Retinal pigment epithelial cell (primary cell): ENCODE measurements at regions not wholly inside any gene's neighbourhood (a gene's known extent, or its start where the extent isn't known, plus 50 kb on each side); places are given as distances from the start of the nearest gene placed in this dataset.

Experiments
- DNase-seq: peaks from one replicate; pipeline ENCODE4 v3.0.0-alpha.2; 2010; ENCODE audit warnings: low read depth
- H3K4me3 ChIP-seq: 2 replicates; pipeline ENCODE4 v1.5.1; 2011; ENCODE audit warnings: mild to moderate bottlenecking, low read length, control low read depth, moderate library complexity
- TF ChIP-seq, protein P1 (sequence below): conservative IDR thresholded peaks from 2 replicates; pipeline ENCODE4 v1.5.1; 2011; ENCODE audit warnings: low read depth, low read length, control low read depth, inconsistent platforms

DNA sequence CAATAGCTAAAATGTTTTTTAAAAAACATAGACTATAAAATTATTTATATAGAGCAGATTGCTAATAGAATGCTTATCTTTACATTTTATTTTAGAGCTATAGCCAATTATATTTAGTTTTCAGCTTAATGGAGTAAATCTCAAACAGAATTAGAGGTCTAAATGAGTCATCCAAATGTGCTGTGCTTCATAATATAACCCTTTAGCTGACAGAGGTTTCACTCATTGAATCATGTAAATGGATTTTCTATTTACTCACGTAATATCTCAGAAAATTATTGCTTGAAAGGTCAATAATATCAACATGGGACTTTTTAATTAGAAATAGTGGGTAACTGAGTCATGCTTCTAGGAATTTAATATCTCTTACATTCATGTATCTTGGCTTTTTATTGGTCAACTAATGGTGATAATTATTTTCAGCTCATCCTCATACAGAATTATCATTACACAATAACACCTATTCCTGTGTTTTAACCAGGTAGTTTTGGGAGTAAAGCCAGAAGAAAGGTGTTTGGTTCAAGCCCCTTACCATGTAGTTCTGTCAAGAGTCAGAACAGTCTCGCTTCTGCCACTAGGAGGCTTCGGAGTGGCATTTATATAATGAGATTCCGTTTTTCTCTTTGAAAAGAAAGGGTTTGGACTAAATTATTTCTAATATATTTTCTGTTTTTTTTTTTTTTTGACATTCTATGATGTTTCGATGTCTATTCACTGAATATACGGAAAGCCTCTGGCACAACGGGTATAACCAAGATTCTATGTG lies 217.6 kb downstream of the CDH7 start:
- DNase-seq: no peak
- TF ChIP-seq, protein P1, sequence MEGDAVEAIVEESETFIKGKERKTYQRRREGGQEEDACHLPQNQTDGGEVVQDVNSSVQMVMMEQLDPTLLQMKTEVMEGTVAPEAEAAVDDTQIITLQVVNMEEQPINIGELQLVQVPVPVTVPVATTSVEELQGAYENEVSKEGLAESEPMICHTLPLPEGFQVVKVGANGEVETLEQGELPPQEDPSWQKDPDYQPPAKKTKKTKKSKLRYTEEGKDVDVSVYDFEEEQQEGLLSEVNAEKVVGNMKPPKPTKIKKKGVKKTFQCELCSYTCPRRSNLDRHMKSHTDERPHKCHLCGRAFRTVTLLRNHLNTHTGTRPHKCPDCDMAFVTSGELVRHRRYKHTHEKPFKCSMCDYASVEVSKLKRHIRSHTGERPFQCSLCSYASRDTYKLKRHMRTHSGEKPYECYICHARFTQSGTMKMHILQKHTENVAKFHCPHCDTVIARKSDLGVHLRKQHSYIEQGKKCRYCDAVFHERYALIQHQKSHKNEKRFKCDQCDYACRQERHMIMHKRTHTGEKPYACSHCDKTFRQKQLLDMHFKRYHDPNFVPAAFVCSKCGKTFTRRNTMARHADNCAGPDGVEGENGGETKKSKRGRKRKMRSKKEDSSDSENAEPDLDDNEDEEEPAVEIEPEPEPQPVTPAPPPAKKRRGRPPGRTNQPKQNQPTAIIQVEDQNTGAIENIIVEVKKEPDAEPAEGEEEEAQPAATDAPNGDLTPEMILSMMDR: peak; percentile 62
- H3K4me3 ChIP-seq: no peak overlapping the region

DNA sequence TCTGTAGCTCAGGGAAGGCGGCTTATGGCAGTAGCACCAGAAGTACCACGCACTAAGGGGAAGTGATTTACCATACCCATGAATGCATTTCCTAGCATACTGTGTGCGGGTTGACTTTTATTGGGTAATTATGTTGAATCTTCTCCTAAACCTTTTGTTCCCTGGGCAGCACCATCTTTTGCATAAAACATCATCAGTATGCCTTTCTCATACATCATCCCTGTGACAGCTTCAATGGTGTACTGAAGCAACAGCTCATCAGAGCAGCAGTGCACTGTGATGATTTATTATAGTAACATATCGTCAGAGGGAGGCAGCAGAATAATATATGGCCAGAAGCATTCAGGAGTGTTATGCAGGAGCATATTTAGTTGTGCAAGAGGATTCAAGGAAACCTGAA lies 204.9 kb downstream of the CDH7 start:
- TF ChIP-seq, protein P1: no peak
- DNase-seq: no peak
- H3K4me3 ChIP-seq: no peak overlapping the region

DNA sequence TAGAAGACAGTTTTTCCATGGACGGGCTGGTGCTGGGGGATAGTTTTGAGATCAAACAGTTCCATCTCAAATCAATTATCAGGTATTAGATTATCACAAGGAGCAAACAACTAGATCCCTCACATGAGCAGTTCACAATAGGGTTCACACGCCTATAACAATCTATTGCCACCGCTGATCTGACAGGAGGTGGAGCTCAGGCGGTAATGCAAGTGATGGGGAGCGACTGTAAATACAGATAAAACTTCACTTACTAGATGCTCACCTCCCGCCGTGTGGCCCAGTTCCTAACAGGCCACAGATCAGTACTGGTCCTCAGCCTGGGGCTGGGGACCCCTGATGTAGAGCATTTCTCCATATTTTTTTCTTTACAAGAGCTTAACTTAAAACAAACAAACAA lies 203.6 kb downstream of the CDH7 start:
- DNase-seq: no peak
- TF ChIP-seq, protein P1: no peak
- no peak overlapping the region for H3K4me3 ChIP-seq

DNA sequence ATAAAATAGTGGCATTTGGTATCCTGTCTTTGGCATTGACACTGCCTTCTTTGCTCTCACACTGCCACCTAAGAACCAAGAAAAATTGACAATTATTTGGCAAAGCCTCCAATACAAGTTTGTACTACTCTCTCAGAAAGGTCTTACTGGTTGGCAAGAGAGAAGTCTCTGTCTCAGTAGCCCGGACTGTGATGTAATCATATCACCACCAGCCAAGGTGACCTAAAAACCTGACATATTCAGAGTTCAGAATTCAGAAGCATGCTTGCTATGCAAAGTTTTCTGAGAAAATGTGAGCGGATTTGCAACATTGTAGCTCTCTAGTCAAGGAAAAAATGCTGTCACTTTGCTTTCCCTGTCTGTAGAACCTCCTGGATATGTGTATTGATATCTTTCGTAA lies 196.0 kb downstream of the CDH7 start:
- TF ChIP-seq, protein P1: no peak
- H3K4me3 ChIP-seq: no peak overlapping the region
- DNase-seq: no peak

DNA sequence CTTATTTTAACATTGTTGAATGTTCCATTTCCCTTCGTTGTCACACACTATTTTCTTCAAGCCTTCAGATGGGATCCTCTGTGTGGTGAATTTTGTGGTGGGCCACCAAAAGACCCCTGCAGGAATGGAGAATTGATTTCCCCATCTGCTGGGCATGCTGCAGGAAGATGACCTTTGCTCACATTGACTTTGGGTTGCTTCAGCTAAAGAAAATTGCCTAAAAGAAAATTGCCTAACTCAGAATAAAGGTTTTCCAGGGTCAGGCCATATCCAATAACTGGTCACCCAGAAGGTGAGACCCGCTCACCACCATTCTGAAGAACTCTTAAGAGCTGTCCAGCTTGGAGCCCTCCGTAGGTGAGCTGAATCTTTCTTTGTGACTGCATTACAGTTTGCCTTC lies 192.5 kb downstream of the CDH7 start:
- DNase-seq: no peak
- H3K4me3 ChIP-seq: no peak overlapping the region
- TF ChIP-seq, protein P1: no peak

DNA sequence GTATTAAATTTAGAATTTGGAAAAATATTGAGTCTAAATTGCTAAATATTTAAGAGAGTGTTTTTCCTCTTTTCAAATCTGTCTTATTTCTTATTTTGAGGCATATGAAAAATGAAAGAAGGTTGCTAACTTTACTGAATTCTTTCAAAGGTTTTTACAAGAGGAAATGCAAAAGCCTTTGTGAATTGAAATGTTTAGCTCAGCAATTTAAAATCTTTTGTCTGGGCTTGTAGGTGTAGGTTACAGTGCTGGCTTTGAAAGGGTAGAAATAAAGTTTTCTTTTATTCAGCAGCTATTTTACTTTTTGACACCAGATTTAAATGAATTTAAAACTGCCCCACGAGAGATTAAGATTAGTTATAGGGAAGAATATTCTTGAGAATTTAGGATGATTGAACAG lies 192.0 kb downstream of the CDH7 start:
- TF ChIP-seq, protein P1: no peak
- no peak overlapping the region for H3K4me3 ChIP-seq
- DNase-seq: no peak

DNA sequence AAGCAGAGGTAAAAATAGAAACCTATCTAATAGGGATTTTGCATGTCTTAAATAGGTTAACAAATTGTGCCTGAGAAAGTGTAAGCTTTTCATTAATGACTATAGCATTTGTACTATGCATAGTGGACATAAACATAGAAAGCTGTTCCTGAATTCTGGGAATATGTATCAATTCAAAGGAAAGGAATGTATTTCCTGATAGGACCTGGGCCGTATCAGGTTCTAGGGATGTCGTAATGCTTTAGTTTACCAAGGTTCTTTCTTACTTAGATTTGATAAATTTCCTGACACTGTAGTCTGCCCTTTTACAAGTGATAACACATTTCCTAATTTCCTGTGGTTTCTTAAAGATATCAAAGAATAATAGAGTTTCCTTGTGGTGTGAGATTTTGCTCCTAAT lies 191.3 kb downstream of the CDH7 start:
- TF ChIP-seq, protein P1: no peak
- no peak overlapping the region for H3K4me3 ChIP-seq
- DNase-seq: no peak
